ENCODE measurements at regions not wholly inside any gene's neighbourhood (a gene's known extent, or its start where the extent isn't known, plus 50 kb on each side); places are given as distances from the start of the nearest gene placed in this dataset.

DNA sequence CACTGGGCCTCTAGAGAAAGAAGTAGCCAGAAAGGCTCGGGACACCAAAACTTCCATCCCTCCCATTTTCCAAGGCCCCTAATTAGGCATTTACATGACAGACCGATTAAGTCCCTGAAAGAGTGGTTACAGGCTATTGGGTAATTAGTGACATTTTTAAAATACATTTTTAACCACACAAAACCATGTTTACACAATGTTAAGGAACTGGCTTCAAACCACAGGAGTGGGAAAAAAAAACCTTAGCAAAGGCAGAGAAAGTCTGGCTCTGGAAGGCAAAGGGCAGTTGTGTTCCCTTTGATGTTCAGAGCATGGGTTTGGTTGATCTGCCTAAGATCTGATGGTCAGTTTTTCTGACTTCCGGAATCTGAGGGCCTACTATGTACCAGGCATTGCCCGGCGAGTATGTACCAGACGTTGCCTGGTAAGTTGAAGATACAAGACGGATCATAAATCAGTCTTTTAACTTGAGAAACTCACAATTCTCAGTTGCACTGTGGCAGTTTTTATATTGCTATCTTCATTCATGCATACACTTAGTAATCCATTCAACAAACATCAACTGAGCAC, 576.5 kb downstream of the MED13L start:
- no peak for ATAC-seq
- TF ChIP-seq ZNF565 (CRISPR knock-in tag; conservative IDR thresholded peaks at IDR 0.05; ENCODE audit: low read depth) (no peak), ZNF8 (CRISPR knock-in tag; IDR thresholded peaks at IDR 0.05) (no peak), CSDC2 (CRISPR knock-in tag; IDR thresholded peaks at IDR 0.05) (no peak), ARNTL (CRISPR knock-in tag; IDR thresholded peaks at IDR 0.05; ENCODE audit: borderline replicate concordance, low read depth) (no peak), OSR1 (CRISPR knock-in tag; IDR thresholded peaks at IDR 0.05) (no peak), ZFP3 (CRISPR knock-in tag; IDR thresholded peaks at IDR 0.05) (no peak)
- TF ChIP-seq, protein P1, sequence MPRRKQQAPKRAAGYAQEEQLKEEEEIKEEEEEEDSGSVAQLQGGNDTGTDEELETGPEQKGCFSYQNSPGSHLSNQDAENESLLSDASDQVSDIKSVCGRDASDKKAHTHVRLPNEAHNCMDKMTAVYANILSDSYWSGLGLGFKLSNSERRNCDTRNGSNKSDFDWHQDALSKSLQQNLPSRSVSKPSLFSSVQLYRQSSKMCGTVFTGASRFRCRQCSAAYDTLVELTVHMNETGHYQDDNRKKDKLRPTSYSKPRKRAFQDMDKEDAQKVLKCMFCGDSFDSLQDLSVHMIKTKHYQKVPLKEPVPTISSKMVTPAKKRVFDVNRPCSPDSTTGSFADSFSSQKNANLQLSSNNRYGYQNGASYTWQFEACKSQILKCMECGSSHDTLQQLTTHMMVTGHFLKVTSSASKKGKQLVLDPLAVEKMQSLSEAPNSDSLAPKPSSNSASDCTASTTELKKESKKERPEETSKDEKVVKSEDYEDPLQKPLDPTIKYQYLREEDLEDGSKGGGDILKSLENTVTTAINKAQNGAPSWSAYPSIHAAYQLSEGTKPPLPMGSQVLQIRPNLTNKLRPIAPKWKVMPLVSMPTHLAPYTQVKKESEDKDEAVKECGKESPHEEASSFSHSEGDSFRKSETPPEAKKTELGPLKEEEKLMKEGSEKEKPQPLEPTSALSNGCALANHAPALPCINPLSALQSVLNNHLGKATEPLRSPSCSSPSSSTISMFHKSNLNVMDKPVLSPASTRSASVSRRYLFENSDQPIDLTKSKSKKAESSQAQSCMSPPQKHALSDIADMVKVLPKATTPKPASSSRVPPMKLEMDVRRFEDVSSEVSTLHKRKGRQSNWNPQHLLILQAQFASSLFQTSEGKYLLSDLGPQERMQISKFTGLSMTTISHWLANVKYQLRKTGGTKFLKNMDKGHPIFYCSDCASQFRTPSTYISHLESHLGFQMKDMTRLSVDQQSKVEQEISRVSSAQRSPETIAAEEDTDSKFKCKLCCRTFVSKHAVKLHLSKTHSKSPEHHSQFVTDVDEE (CRISPR knock-in tag; IDR thresholded peaks at IDR 0.05) = no peak
- TF ChIP-seq, protein P2, sequence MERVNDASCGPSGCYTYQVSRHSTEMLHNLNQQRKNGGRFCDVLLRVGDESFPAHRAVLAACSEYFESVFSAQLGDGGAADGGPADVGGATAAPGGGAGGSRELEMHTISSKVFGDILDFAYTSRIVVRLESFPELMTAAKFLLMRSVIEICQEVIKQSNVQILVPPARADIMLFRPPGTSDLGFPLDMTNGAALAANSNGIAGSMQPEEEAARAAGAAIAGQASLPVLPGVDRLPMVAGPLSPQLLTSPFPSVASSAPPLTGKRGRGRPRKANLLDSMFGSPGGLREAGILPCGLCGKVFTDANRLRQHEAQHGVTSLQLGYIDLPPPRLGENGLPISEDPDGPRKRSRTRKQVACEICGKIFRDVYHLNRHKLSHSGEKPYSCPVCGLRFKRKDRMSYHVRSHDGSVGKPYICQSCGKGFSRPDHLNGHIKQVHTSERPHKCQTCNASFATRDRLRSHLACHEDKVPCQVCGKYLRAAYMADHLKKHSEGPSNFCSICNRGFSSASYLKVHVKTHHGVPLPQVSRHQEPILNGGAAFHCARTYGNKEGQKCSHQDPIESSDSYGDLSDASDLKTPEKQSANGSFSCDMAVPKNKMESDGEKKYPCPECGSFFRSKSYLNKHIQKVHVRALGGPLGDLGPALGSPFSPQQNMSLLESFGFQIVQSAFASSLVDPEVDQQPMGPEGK (CRISPR knock-in tag; IDR thresholded peaks at IDR 0.05; ENCODE audit: borderline replicate concordance) = no peak
- TF ChIP-seq, protein P3, sequence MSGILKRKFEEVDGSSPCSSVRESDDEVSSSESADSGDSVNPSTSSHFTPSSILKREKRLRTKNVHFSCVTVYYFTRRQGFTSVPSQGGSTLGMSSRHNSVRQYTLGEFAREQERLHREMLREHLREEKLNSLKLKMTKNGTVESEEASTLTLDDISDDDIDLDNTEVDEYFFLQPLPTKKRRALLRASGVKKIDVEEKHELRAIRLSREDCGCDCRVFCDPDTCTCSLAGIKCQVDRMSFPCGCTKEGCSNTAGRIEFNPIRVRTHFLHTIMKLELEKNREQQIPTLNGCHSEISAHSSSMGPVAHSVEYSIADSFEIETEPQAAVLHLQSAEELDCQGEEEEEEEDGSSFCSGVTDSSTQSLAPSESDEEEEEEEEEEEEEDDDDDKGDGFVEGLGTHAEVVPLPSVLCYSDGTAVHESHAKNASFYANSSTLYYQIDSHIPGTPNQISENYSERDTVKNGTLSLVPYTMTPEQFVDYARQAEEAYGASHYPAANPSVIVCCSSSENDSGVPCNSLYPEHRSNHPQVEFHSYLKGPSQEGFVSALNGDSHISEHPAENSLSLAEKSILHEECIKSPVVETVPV (CRISPR knock-in tag; IDR thresholded peaks at IDR 0.05) = no peak
- TF ChIP-seq, protein P4, sequence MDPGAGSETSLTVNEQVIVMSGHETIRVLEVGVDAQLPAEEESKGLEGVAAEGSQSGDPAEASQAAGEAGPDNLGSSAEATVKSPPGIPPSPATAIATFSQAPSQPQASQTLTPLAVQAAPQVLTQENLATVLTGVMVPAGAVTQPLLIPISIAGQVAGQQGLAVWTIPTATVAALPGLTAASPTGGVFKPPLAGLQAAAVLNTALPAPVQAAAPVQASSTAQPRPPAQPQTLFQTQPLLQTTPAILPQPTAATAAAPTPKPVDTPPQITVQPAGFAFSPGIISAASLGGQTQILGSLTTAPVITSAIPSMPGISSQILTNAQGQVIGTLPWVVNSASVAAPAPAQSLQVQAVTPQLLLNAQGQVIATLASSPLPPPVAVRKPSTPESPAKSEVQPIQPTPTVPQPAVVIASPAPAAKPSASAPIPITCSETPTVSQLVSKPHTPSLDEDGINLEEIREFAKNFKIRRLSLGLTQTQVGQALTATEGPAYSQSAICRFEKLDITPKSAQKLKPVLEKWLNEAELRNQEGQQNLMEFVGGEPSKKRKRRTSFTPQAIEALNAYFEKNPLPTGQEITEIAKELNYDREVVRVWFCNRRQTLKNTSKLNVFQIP (CRISPR knock-in tag; IDR thresholded peaks at IDR 0.05; ENCODE audit: borderline replicate concordance, low read depth) = no peak

DNA sequence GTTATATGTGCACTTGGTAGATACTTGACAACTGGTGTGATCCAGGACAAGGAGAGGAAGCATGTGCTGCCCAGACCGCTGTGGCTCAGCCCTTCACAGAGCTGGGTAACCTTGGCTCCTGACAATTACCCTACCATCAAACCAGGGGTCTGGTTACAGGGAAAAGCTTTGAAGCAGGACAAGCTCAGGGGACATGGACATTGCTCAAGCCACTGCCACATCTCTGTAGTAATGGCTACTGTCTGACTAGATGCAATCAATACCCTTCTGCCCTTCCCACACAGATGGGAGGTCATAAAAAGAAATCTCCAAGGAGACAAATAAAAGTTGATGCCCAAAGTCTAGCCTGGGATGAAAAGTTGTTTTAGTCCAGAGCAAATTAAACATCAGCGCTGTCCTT, 577.4 kb downstream of the MED13L start:
- no peak for TF ChIP-seq ZNF70 (CRISPR knock-in tag; IDR thresholded peaks at IDR 0.05)
- TF ChIP-seq, protein P5, sequence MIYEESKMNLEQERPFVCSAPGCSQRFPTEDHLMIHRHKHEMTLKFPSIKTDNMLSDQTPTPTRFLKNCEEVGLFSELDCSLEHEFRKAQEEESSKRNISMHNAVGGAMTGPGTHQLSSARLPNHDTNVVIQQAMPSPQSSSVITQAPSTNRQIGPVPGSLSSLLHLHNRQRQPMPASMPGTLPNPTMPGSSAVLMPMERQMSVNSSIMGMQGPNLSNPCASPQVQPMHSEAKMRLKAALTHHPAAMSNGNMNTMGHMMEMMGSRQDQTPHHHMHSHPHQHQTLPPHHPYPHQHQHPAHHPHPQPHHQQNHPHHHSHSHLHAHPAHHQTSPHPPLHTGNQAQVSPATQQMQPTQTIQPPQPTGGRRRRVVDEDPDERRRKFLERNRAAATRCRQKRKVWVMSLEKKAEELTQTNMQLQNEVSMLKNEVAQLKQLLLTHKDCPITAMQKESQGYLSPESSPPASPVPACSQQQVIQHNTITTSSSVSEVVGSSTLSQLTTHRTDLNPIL (CRISPR knock-in tag; IDR thresholded peaks at IDR 0.05; ENCODE audit: low read depth) = no peak
- no peak for TF ChIP-seq OSR1 (CRISPR knock-in tag; IDR thresholded peaks at IDR 0.05)
- TF ChIP-seq ZFP30 (CRISPR knock-in tag; IDR thresholded peaks at IDR 0.05) = no peak
- no peak for TF ChIP-seq SNAI2 (CRISPR knock-in tag; IDR thresholded peaks at IDR 0.05)
- TF ChIP-seq, protein P3 (CRISPR knock-in tag; IDR thresholded peaks at IDR 0.05) = no peak
- no peak for TF ChIP-seq ARNTL (CRISPR knock-in tag; IDR thresholded peaks at IDR 0.05; ENCODE audit: borderline replicate concordance, low read depth)
- TF ChIP-seq, protein P1 (CRISPR knock-in tag; IDR thresholded peaks at IDR 0.05) = no peak
- no peak for TF ChIP-seq RARB (CRISPR knock-in tag; IDR thresholded peaks at IDR 0.05)
- TF ChIP-seq, protein P4 (CRISPR knock-in tag; IDR thresholded peaks at IDR 0.05; ENCODE audit: borderline replicate concordance, low read depth) = no peak
- no peak for TF ChIP-seq BACH2 (CRISPR knock-in tag; IDR thresholded peaks at IDR 0.05; ENCODE audit: borderline replicate concordance)
- TF ChIP-seq ZFP3 (CRISPR knock-in tag; IDR thresholded peaks at IDR 0.05) = no peak
- TF ChIP-seq PPARA (CRISPR knock-in tag; IDR thresholded peaks at IDR 0.05; ENCODE audit: borderline replicate concordance) = no peak
- ATAC-seq = no peak
